H9 (cell line): ENCODE measurements at regions not wholly inside any gene's neighbourhood (a gene's known extent, or its start where the extent isn't known, plus 50 kb on each side); places are given as distances from the start of the nearest gene placed in this dataset.

Experiments used
- DNase-seq: peaks from one replicate; pipeline ENCODE4 v3.0.0-alpha.2; 2017
- H2AFZ ChIP-seq: one replicate; pipeline ENCODE4 v1.6.1; 2013; ENCODE audit warnings: mild to moderate bottlenecking, low read length, control low read depth, moderate library complexity
- H2AK5ac ChIP-seq: 2 replicates; pipeline ENCODE4 v1.6.1; 2013; ENCODE audit warnings: low read length, control low read depth, mixed read lengths; ENCODE audit not compliant: insufficient read length
- H2BK120ac ChIP-seq: one replicate; pipeline ENCODE4 v1.6.1; 2013; ENCODE audit warnings: low read depth, mild to moderate bottlenecking, low read length, control low read depth, inconsistent platforms; ENCODE audit not compliant: poor library complexity, severe bottlenecking
- H2BK12ac ChIP-seq: 2 replicates; pipeline ENCODE4 v1.6.1; 2013; ENCODE audit warnings: low read length, control low read depth, mixed read lengths, low read depth; ENCODE audit not compliant: insufficient read length
- H2BK15ac ChIP-seq: 2 replicates; pipeline ENCODE4 v1.6.1; 2013; ENCODE audit warnings: low read depth, low read length, control low read depth
- H2BK20ac ChIP-seq: one replicate; pipeline ENCODE4 v1.6.1; 2013; ENCODE audit warnings: low read depth, mild to moderate bottlenecking, low read length, control low read depth, inconsistent platforms; ENCODE audit not compliant: poor library complexity, severe bottlenecking
- H2BK5ac ChIP-seq: 2 replicates; pipeline ENCODE4 v1.6.1; 2013; ENCODE audit warnings: low read length, control low read depth, mixed read lengths; ENCODE audit not compliant: insufficient read length
- H3K14ac ChIP-seq: 2 replicates; pipeline ENCODE4 v1.6.1; 2013; ENCODE audit warnings: low read length, control low read depth; ENCODE audit not compliant: insufficient read depth
- H3K18ac ChIP-seq: 2 replicates; pipeline ENCODE4 v1.6.1; 2013; ENCODE audit warnings: low read depth, mild to moderate bottlenecking, mixed read lengths, low read length, control low read depth; ENCODE audit not compliant: insufficient read length
- H3K23ac ChIP-seq: 2 replicates; pipeline ENCODE4 v1.6.1; 2013; ENCODE audit warnings: low read length, control low read depth, mixed read lengths, low read depth; ENCODE audit not compliant: insufficient read length
- H3K23me2 ChIP-seq: 2 replicates; pipeline ENCODE4 v1.6.1; 2013; ENCODE audit warnings: low read depth, mild to moderate bottlenecking, mixed read lengths, low read length, control low read depth; ENCODE audit not compliant: insufficient read length, poor library complexity, severe bottlenecking
- H3K27ac ChIP-seq: 2 replicates; pipeline ENCODE4 v1.5.1; 2013; ENCODE audit warnings: low read length, control low read depth, mixed read lengths, low read depth; ENCODE audit not compliant: insufficient read length
- H3K27me3 ChIP-seq: 2 replicates; pipeline ENCODE4 v1.6.1; 2013; ENCODE audit warnings: low read length, control low read depth, inconsistent platforms; ENCODE audit not compliant: insufficient read depth
- H3K4ac ChIP-seq: 2 replicates; pipeline ENCODE4 v1.6.1; 2013; ENCODE audit warnings: low read depth, mild to moderate bottlenecking, control low read depth, inconsistent platforms, low read length, moderate library complexity
- H3K4me1 ChIP-seq: 2 replicates; pipeline ENCODE4 v1.6.1; 2013; ENCODE audit warnings: low read length, control low read depth, inconsistent platforms; ENCODE audit not compliant: insufficient read depth
- H3K4me2 ChIP-seq: 2 replicates; pipeline ENCODE4 v1.6.1; 2013; ENCODE audit warnings: low read length, control low read depth, mixed read lengths; ENCODE audit not compliant: insufficient read length, insufficient read depth
- H3K56ac ChIP-seq: 2 replicates; pipeline ENCODE4 v1.6.1; 2013; ENCODE audit warnings: low read depth, mild to moderate bottlenecking, mixed read lengths, low read length, control low read depth; ENCODE audit not compliant: insufficient read length
- H3K79me1 ChIP-seq: 2 replicates; pipeline ENCODE4 v1.6.1; 2013; ENCODE audit warnings: low read depth, mild to moderate bottlenecking, moderate library complexity, low read length, control low read depth, inconsistent platforms; ENCODE audit not compliant: insufficient read depth, poor library complexity, severe bottlenecking
- H3K79me2 ChIP-seq: 2 replicates; pipeline ENCODE4 v1.6.1; 2013; ENCODE audit warnings: low read length, control low read depth, inconsistent platforms; ENCODE audit not compliant: insufficient read depth
- H3K9ac ChIP-seq: 2 replicates; pipeline ENCODE4 v1.6.1; 2013; ENCODE audit warnings: low read length, control low read depth, mixed read lengths; ENCODE audit not compliant: insufficient read length; ENCODE audit errors: extremely low read depth
- H3K9me3 ChIP-seq: one replicate; pipeline ENCODE4 v1.6.1; 2013; ENCODE audit warnings: low read depth, low read length, inconsistent platforms; ENCODE audit not compliant: control insufficient read depth
- H3T11ph ChIP-seq: one replicate; pipeline ENCODE4 v1.6.1; 2013; ENCODE audit warnings: mild to moderate bottlenecking, low read length, control low read depth, inconsistent platforms
- H4K20me1 ChIP-seq: one replicate; pipeline ENCODE4 v1.6.1; 2013; ENCODE audit not compliant: control insufficient read depth, insufficient read length, insufficient read depth
- H4K5ac ChIP-seq: 2 replicates; pipeline ENCODE4 v1.6.1; 2013; ENCODE audit warnings: low read depth, mild to moderate bottlenecking, mixed read lengths, low read length, control low read depth; ENCODE audit not compliant: insufficient read length
- H4K8ac ChIP-seq: replicated peaks from 2 replicates; pipeline ENCODE4 v1.6.1; 2013; ENCODE audit warnings: low read length, control low read depth, mixed read lengths, low read depth; ENCODE audit not compliant: insufficient read length
- H4K91ac ChIP-seq: 2 replicates; pipeline ENCODE4 v1.6.1; 2013; ENCODE audit warnings: low read depth, mild to moderate bottlenecking, moderate library complexity, mixed read lengths, low read length, control low read depth; ENCODE audit not compliant: insufficient read length
- H3K27ac Mint-ChIP-seq, 3 experiments: 2 replicates in 2 of 3; 3 replicates in 1 of 3; pipeline ENCODE4 v1.8.0; 2020 to 2021; ENCODE audit warnings: mixed read lengths in 3 of 3, mild to moderate bottlenecking in 1 of 3, moderate library complexity in 1 of 3
- H3K27me3 Mint-ChIP-seq: 2 replicates; pipeline ENCODE4 v1.8.0; 2021; ENCODE audit warnings: low read depth, mild to moderate bottlenecking, moderate library complexity, mixed read lengths
- H3K36me3 Mint-ChIP-seq, 3 experiments: 2 replicates in 2 of 3; 3 replicates in 1 of 3; pipeline ENCODE4 v1.8.0; 2020 to 2021; ENCODE audit warnings: low read depth in 3 of 3, mixed read lengths in 3 of 3; ENCODE audit not compliant: insufficient read depth in 1 of 3
- H3K4me1 Mint-ChIP-seq, 2 experiments: 2 replicates each; pipeline ENCODE4 v1.8.0; 2020; ENCODE audit warnings: mixed read lengths in 2 of 2
- H3K4me3 Mint-ChIP-seq, 2 experiments: 2 replicates in 1 of 2; 3 replicates in 1 of 2; pipeline ENCODE4 v1.8.0; 2020 to 2021; ENCODE audit warnings: mild to moderate bottlenecking in 2 of 2, mixed read lengths in 2 of 2, moderate library complexity in 1 of 2
- H3K9me3 Mint-ChIP-seq, 2 experiments: 2 replicates in 1 of 2; 3 replicates in 1 of 2; pipeline ENCODE4 v1.8.0; 2020; ENCODE audit warnings: mild to moderate bottlenecking in 2 of 2, mixed read lengths in 2 of 2, moderate library complexity in 1 of 2
- WGBS: extraction: QIAGEN DNeasy Blood & Tissue Kit; methylation state at CpG from one replicate; pipeline ENCODE4 v1.1.7; 2013; ENCODE audit warnings: missing lambda C conversion rate, low lambda C conversion rate, mixed read lengths; ENCODE audit not compliant: insufficient read length; ENCODE audit errors: extremely low coverage; 5-methylcytosine and 5-hydroxymethylcytosine counted together
- TF ChIP-seq, protein P1 (sequence below): fragments of 200-600 bp; sonication (generic); conservative IDR thresholded peaks from 3 replicates; pipeline ENCODE4 v1.8.0; 2021; ENCODE audit warnings: antibody characterized with exemption, mild to moderate bottlenecking

DNA sequence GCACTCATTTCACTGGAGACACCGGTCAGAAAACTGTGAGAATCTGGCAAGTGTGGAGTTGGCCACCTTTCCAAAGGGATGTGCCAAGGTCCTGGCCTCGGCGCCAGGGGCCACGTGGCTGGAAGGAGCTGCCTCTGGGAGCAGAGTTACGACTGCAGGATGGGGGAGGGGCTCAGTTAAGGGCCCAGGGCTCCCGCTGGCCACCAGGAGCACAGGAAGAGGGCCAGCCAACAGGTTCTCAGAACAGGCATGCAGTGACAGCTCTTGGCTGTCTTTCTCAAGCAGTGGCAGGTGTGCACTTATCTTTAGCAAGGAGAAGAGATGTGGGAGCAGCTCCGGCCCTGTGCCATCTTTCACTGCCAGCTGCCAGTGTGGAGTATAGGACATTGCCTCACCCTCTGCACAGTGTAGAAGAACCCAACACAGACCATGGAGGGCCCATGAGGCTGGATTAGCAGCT, 115.9 kb upstream of the RBPJ start:
- H3K14ac ChIP-seq, result no peak overlapping the region; the same call in 1 of the 2 replicates
- H3K4ac ChIP-seq, result no peak overlapping the region
- H3T11ph ChIP-seq, result no peak overlapping the region
- Mint-ChIP-seq H3K4me1 (peaks cover 14 to 17% of the 10 kb centered on the region in 2 experiments), H3K27me3 (peaks cover 12% of the 10 kb centered on the region), H3K36me3 (no peaks in the 10 kb centered on the region; a peak in 1 of 7 replicates), H3K4me3 (no peak overlapping the region), H3K27ac (no peak overlapping the region), H3K9me3 (no peaks in the 10 kb centered on the region; a peak in 1 of 5 replicates)
- no peak overlapping the region for H3K23ac ChIP-seq
- H4K5ac ChIP-seq, result no peak overlapping the region
- H3K27me3 ChIP-seq, result no peaks in the 10 kb centered on the region
- no peak overlapping the region for H2BK20ac ChIP-seq
- no peak overlapping the region for H2BK5ac ChIP-seq
- H3K79me2 ChIP-seq, result no peaks in the 10 kb centered on the region
- no peak overlapping the region for H2BK120ac ChIP-seq
- no peak overlapping the region for H3K56ac ChIP-seq
- H3K4me2 ChIP-seq, result no peak overlapping the region
- TF ChIP-seq, protein P1, sequence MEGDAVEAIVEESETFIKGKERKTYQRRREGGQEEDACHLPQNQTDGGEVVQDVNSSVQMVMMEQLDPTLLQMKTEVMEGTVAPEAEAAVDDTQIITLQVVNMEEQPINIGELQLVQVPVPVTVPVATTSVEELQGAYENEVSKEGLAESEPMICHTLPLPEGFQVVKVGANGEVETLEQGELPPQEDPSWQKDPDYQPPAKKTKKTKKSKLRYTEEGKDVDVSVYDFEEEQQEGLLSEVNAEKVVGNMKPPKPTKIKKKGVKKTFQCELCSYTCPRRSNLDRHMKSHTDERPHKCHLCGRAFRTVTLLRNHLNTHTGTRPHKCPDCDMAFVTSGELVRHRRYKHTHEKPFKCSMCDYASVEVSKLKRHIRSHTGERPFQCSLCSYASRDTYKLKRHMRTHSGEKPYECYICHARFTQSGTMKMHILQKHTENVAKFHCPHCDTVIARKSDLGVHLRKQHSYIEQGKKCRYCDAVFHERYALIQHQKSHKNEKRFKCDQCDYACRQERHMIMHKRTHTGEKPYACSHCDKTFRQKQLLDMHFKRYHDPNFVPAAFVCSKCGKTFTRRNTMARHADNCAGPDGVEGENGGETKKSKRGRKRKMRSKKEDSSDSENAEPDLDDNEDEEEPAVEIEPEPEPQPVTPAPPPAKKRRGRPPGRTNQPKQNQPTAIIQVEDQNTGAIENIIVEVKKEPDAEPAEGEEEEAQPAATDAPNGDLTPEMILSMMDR, result no peak
- H3K4me1 ChIP-seq, result no peaks in the 10 kb centered on the region; the same call in 1 of the 2 replicates
- no peak overlapping the region for H2BK15ac ChIP-seq
- H4K91ac ChIP-seq, result no peak overlapping the region
- no peak overlapping the region for H2AK5ac ChIP-seq
- H3K79me1 ChIP-seq, result no peaks in the 10 kb centered on the region
- no peak overlapping the region for H2BK12ac ChIP-seq
- no CpG with 5 or more reads among the region's 7 CpGs for WGBS
- no peaks in the 10 kb centered on the region for H4K20me1 ChIP-seq
- H3K9me3 ChIP-seq, result no peaks in the 10 kb centered on the region
- H3K23me2 ChIP-seq, result no peaks in the 10 kb centered on the region
- H3K27ac ChIP-seq, result no peak overlapping the region
- no peak overlapping the region for H3K9ac ChIP-seq
- DNase-seq, result no peak
- no peak overlapping the region for H3K18ac ChIP-seq
- no peak overlapping the region for H4K8ac ChIP-seq
- no peak overlapping the region for H2AFZ ChIP-seq
